HG03159 (cell line): ENCODE measurements at regions not wholly inside any gene's neighbourhood (a gene's known extent, or its start where the extent isn't known, plus 50 kb on each side); places are given as distances from the start of the nearest gene placed in this dataset.
A peak's percentile ranks its signal among the peaks of the same experiment; 100 is the strongest.

ENCODE experiments used
- ATAC-seq: cut with Tn5 transposase; IDR thresholded peaks from one replicate; pipeline ENCODE4 v1.9.1; 2021; ENCODE audit warnings: mild to moderate bottlenecking, moderate library complexity; ENCODE audit not compliant: unreplicated experiment

DNA sequence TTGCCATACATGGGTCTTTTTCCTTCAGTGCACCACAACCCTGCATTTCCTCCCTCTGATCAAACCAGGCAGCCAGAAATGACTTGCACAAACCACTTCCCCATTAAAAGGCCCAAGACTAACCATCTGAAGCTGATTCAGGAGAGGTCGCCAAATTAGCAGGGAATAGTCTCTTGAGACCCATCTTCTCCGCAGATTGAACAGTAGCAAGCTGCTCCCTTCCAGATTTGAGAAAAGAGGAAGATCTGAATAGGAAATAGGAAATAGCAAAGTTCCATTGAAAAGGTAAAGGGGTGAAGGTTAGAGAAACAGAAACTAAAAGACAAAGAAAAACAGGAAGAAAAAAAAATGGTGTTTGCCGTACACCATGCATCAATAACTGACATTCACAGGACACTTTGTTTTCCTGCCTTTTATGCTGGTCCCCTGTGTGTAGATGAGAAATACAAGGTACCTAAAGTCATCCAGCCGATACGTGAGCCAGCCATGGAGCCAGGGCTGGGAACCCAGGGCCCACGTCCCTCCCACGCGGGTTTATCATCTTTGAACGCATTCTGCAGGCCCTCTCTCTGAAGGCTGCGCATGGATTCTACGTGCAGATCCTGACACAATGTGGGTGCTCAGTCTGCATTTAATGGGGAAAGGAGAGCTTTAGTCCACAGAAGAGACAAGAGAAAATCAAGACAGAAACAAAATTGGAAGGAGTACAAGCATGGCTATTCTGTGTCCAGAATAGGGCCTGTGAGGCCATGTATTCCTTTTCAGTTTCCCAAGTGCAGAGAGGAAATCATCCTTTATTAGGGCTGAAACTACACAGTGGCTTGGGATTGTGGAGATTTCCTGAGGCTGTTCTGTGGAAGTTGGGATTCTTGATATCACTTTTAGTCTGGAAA lies 268.4 kb upstream of the NPVF start:
- peak; percentile 88 for ATAC-seq

DNA sequence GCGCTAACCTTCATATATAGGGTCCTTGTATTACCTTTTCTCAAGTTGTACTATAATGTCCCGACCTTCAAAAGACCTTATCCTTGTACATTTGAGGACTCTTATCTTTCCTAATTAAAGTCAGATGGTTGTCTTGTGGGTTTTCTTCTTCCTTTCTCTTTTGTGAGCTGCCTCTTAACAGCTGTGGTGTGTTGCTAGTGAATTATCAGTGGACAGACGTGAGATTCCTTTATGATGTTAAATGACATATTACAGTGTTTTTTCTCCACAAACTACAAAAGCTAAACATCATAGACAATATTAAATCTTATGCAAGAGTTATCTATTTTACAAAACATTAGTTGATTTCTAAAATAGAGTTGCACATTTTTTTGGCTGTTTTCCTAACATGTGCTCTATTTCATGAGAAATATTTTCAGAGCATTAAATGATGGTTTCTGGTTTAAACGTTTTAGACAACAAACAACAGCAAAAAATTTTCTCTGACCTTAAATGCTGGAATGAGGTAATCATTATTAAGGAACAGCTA lies 272.2 kb upstream of the NPVF start:
- ATAC-seq = no peak

- no peak for ATAC-seq
Measured at GRCh38 chr7:25503306-25503705, 275.0 kb upstream of the NPVF start.

DNA sequence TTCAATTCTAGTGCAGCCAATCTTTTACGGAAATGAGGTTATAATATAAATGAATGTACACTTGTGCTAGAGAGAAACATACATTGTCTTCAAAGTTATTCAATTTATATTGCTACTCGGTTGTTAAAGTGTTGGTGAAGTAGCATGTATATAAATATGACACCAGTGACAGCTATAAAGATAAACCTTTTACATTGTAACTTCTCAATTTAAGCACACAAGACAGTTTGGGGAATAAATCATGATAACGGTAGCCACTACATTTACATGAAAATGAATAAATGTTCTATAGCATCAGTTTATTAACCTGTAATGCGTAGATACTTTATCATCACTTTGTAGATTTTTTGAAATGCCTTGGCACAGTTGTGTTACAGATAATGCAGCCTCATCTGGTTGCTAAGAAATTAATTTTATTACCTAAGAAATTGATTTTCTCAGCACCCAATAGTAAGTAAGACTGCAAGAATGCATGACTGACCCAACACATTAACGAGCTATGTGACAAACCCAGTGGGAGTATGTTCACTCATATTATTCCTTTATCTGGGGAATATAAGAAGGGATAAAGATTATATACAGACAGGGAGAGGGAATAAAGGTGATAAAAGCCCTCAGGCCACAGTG lies 283.9 kb upstream of the NPVF start:
- ATAC-seq = no peak

- no peak for ATAC-seq
Measured at GRCh38 chr7:25515633-25516275, 287.5 kb upstream of the NPVF start.

GRCh38 chr7:25517906-25518305 lies 289.6 kb upstream of the NPVF start:
- ATAC-seq = no peak

- ATAC-seq = no peak
Measured at GRCh38 chr7:25520017-25520416, 291.7 kb upstream of the NPVF start.

- no peak for ATAC-seq
Measured at GRCh38 chr7:25520516-25520915, 292.2 kb upstream of the NPVF start.

GRCh38 chr7:25521236-25521635 lies 292.9 kb upstream of the NPVF start:
- no peak for ATAC-seq

- ATAC-seq = no peak
Measured at GRCh38 chr7:25522727-25523126, 294.4 kb upstream of the NPVF start.

GRCh38 chr7:25527665-25528170 lies 299.4 kb upstream of the NPVF start:
- ATAC-seq = no peak

DNA sequence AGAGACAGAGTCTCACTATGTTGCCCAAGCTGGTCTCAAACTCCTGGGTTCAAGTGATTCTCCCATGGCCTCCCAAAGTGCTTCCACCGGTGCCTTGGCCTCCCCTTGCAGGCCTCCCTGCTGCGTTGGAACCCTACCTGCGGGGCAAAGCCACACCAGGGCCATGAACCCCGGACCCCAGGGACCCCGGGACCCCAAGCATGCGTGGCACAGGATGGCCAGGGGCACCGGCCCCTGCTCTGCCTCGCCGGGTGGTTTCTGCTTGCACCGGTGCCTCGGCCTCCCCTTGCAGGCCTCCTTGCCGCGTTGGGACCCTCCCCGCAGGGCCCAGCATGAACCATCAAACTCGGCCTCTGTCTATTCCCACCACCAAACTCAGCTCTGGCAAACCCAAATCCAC lies 301.0 kb upstream of the NPVF start:
- no peak for ATAC-seq

GRCh38 chr7:25536851-25537250 lies 308.6 kb upstream of the NPVF start:
- ATAC-seq = no peak

- no peak for ATAC-seq
Measured at GRCh38 chr7:25537662-25538375, 309.5 kb upstream of the NPVF start.

DNA sequence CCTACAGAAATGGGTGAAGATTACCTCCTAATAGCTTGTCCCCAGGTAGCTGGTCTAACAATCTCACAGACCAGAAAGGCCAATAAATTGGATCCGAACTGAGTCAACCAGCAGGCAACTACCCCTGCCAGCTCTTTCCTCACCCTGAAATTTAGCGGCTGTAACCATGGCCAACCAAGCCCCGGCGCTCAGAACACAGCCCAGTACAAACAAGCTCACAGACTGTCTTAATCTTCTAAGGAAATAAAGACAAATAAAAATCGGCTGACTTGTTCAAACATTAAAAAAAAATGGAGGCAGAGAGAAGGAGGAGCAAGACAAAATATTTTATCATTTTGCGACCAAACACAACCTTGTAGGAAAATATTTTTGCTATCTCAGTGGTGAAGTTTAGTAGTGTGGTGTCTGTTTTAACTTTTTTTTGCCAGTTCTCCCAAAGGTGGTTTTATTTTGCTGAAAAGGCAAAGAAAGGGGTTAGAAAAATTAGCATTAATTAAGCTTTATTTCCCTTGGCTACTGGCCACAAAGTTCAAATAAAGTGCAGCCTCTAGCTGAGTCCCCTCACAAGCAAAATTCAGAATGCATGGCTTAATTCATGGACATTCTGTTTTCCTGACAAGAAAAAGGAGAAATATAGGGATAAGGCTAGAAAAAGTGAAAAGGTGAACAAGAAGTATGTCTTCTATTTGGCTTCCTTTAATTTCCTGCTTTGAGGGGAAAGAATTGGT lies 313.0 kb upstream of the NPVF start:
- ATAC-seq = no peak

DNA sequence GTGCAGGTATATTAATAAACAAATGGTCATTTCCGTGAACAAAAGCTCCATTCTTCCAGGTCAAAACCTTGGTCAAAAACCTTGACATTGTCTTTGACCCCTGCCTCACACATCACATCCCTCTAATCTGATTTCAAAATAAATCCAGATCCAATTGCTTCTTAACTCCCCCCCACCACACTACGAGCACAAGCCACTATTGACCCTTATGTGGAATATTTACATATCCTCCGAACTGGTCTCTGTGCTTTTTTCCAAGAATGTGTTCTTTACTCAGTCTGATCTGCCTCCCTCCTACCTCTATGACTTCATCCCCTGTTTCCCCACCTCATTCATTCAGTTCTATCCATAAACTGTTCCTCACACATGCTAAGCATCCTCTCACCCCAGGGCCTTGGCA lies 313.6 kb upstream of the NPVF start:
- ATAC-seq = no peak

GRCh38 chr7:25543210-25543609 lies 314.9 kb upstream of the NPVF start:
- no peak for ATAC-seq

- no peak for ATAC-seq
Measured at GRCh38 chr7:25543798-25544197, 315.5 kb upstream of the NPVF start.

- no peak for ATAC-seq
Measured at GRCh38 chr7:25544254-25544653, 316.0 kb upstream of the NPVF start.
